ENCODE measurements at regions not wholly inside any gene's neighbourhood (a gene's known extent, or its start where the extent isn't known, plus 50 kb on each side); places are given as distances from the start of the nearest gene placed in this dataset.

- no peak for DNase-seq
Observed at GRCh38 chr4:140211693-140212092, 57.7 kb upstream of the MAML3 start.

GRCh38 chr4:140211161-140211560 is 57.2 kb upstream of the MAML3 start:
- no peak for DNase-seq

- DNase-seq, result no peak
Observed at GRCh38 chr4:140208921-140209320, 54.9 kb upstream of the MAML3 start.

All from Kasumi-1 (cell line).